ENCODE measurements at regions not wholly inside any gene's neighbourhood (a gene's known extent, or its start where the extent isn't known, plus 50 kb on each side); places are given as distances from the start of the nearest gene placed in this dataset.

- ChIA-PET CTCF (no interaction called here), POLR2A (no interaction called here)
- no peak overlapping the region for H3K27ac ChIP-seq (ENCODE audit: low read depth, low read length)
- TF ChIP-seq, protein P1, sequence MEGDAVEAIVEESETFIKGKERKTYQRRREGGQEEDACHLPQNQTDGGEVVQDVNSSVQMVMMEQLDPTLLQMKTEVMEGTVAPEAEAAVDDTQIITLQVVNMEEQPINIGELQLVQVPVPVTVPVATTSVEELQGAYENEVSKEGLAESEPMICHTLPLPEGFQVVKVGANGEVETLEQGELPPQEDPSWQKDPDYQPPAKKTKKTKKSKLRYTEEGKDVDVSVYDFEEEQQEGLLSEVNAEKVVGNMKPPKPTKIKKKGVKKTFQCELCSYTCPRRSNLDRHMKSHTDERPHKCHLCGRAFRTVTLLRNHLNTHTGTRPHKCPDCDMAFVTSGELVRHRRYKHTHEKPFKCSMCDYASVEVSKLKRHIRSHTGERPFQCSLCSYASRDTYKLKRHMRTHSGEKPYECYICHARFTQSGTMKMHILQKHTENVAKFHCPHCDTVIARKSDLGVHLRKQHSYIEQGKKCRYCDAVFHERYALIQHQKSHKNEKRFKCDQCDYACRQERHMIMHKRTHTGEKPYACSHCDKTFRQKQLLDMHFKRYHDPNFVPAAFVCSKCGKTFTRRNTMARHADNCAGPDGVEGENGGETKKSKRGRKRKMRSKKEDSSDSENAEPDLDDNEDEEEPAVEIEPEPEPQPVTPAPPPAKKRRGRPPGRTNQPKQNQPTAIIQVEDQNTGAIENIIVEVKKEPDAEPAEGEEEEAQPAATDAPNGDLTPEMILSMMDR (IDR thresholded peaks at IDR 0.05; ENCODE audit: low read depth, low read length) = no peak
- H3K27me3 ChIP-seq (ENCODE audit: control insufficient read depth, insufficient read depth, low read length) = no peaks in the 10 kb centered on the region
- no peak overlapping the region for H3K4me3 ChIP-seq (ENCODE audit: low read depth, low read length)
- H3K9me3 ChIP-seq (ENCODE audit: control insufficient read depth, insufficient read depth, low read length) = no peaks in the 10 kb centered on the region
- no peak for DNase-seq (ENCODE audit: low read depth, low spot score)
Observed at GRCh38 chr18:61076986-61077385, 256.2 kb upstream of the CDH20 start.

DNA sequence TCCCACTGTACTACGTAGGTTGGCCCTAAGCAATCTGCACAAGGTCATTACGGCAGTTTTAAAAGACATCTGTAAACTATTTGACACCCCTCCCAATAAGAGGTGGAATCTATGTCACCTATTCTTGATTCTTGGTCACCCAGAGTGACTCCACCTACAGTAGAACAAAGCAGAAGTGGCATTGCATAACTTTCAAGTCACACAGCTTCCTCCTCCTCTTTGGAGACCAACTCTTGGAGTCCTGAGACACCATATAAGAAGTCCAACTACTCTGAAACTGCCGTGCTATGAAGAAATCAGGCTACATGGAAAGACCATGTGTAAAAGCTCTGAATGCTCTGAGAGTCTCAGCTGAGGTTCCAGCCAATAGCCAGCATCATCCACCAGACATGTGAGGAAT is 253.5 kb upstream of the CDH20 start:
- CTCF ChIA-PET = no interaction called here
- TF ChIP-seq, protein P1 (IDR thresholded peaks at IDR 0.05; ENCODE audit: low read depth, low read length) = no peak
- Histone ChIP-seq H3K27me3 (ENCODE audit: control insufficient read depth, insufficient read depth, low read length) (no peaks in the 10 kb centered on the region), H3K27ac (ENCODE audit: low read depth, low read length) (no peak overlapping the region), H3K4me3 (ENCODE audit: low read depth, low read length) (no peak overlapping the region), H3K9me3 (ENCODE audit: control insufficient read depth, insufficient read depth, low read length) (no peaks in the 10 kb centered on the region)
- no peak for DNase-seq (ENCODE audit: low read depth, low spot score)
- POLR2A ChIA-PET = no interaction called here

DNA sequence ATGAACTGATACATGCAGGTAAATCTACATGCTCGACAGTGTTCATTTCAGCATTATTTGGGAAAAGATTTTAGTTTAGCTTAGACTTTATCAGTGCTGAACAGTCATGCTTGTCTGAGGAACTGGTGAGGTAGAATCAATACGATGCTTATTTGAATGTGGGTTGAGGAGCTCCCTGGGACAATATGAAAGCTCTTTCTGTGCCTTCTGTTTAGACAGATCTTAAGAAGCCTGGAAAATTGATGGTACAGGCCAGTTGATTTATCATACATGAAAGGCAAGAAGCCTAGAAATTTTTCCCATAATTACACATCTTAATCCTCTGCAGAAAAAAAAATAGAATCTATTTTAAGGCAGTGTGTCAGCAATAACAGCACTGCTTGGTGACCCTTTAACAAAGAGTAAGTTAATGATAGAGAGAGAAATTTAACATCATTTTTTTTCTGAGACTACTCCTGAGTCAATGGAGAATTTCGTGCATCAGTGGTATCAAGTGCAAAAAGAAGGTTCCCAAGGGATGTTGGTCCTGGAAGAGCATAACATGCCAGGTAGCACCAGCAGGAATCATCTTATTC is 252.2 kb upstream of the CDH20 start:
- Histone ChIP-seq H3K27me3 (ENCODE audit: control insufficient read depth, insufficient read depth, low read length) (no peaks in the 10 kb centered on the region), H3K9me3 (ENCODE audit: control insufficient read depth, insufficient read depth, low read length) (no peaks in the 10 kb centered on the region), H3K27ac (ENCODE audit: low read depth, low read length) (no peak overlapping the region), H3K4me3 (ENCODE audit: low read depth, low read length) (no peak overlapping the region)
- ChIA-PET POLR2A (no interaction called here), CTCF (no interaction called here)
- TF ChIP-seq, protein P1 (IDR thresholded peaks at IDR 0.05; ENCODE audit: low read depth, low read length) = no peak
- no peak for DNase-seq (ENCODE audit: low read depth, low spot score)

DNA sequence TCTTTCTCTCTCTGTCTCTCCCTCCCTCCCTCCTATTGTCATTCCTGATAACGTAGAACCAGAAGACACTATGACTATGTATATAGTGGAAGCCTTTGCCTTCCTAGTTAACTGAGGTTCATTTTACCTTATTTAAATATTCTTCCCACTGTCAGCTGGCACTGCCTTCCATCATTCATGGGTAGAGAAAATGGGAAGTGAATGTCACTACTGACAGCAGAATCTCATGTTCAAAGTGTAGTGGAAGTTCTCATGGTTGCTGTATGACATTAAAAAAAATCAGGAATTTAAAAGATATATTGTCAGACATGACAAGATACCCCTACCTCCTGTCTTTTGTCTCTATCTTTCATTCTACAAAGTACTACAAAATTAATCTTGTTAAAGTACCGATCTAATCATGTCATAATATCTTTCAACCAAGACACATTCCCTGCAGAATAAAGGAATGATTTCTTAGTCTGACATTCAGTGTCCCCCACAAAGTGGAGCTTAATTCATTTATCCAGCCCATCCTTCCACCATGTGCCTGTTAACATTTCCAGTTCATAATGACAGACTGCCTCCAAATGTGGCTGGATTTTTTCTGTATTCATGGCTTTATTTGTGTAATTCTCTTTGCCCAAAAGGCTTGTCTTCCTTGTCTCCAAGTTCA is 250.1 kb upstream of the CDH20 start:
- TF ChIP-seq, protein P1 (IDR thresholded peaks at IDR 0.05; ENCODE audit: low read depth, low read length) = no peak
- Histone ChIP-seq H3K27ac (ENCODE audit: low read depth, low read length) (no peak overlapping the region), H3K4me3 (ENCODE audit: low read depth, low read length) (no peak overlapping the region), H3K27me3 (ENCODE audit: control insufficient read depth, insufficient read depth, low read length) (no peaks in the 10 kb centered on the region), H3K9me3 (ENCODE audit: control insufficient read depth, insufficient read depth, low read length) (no peaks in the 10 kb centered on the region)
- ChIA-PET POLR2A (no interaction called here), CTCF (interaction anchor here (0.9 kb wide), 1 partner anchor 9 kb away, joined by 3 read pairs; no protein-coding TSS in a partner anchor)
- no peak for DNase-seq (ENCODE audit: low read depth, low spot score)

GRCh38 chr18:61085036-61085435 is 248.2 kb upstream of the CDH20 start:
- DNase-seq (ENCODE audit: low read depth, low spot score) = no peak
- ChIA-PET POLR2A (no interaction called here), CTCF (no interaction called here)
- Histone ChIP-seq H3K9me3 (ENCODE audit: control insufficient read depth, insufficient read depth, low read length) (no peaks in the 10 kb centered on the region), H3K27me3 (ENCODE audit: control insufficient read depth, insufficient read depth, low read length) (no peaks in the 10 kb centered on the region), H3K27ac (ENCODE audit: low read depth, low read length) (no peak overlapping the region), H3K4me3 (ENCODE audit: low read depth, low read length) (no peak overlapping the region)
- TF ChIP-seq, protein P1 (IDR thresholded peaks at IDR 0.05; ENCODE audit: low read depth, low read length) = no peak

All from AG04450 (cell line).